H9 (cell line): ENCODE measurements at regions not wholly inside any gene's neighbourhood (a gene's known extent, or its start where the extent isn't known, plus 50 kb on each side); places are given as distances from the start of the nearest gene placed in this dataset.

Experiments used
- DNase-seq: peaks from one replicate; pipeline ENCODE4 v3.0.0-alpha.2; 2017
- H2AFZ ChIP-seq: one replicate; pipeline ENCODE4 v1.6.1; 2013; ENCODE audit warnings: mild to moderate bottlenecking, low read length, control low read depth, moderate library complexity
- H2AK5ac ChIP-seq: 2 replicates; pipeline ENCODE4 v1.6.1; 2013; ENCODE audit warnings: low read length, control low read depth, mixed read lengths; ENCODE audit not compliant: insufficient read length
- H2BK120ac ChIP-seq: one replicate; pipeline ENCODE4 v1.6.1; 2013; ENCODE audit warnings: low read depth, mild to moderate bottlenecking, low read length, control low read depth, inconsistent platforms; ENCODE audit not compliant: poor library complexity, severe bottlenecking
- H2BK12ac ChIP-seq: 2 replicates; pipeline ENCODE4 v1.6.1; 2013; ENCODE audit warnings: low read length, control low read depth, mixed read lengths, low read depth; ENCODE audit not compliant: insufficient read length
- H2BK15ac ChIP-seq: 2 replicates; pipeline ENCODE4 v1.6.1; 2013; ENCODE audit warnings: low read depth, low read length, control low read depth
- H2BK20ac ChIP-seq: one replicate; pipeline ENCODE4 v1.6.1; 2013; ENCODE audit warnings: low read depth, mild to moderate bottlenecking, low read length, control low read depth, inconsistent platforms; ENCODE audit not compliant: poor library complexity, severe bottlenecking
- H2BK5ac ChIP-seq: 2 replicates; pipeline ENCODE4 v1.6.1; 2013; ENCODE audit warnings: low read length, control low read depth, mixed read lengths; ENCODE audit not compliant: insufficient read length
- H3K14ac ChIP-seq: 2 replicates; pipeline ENCODE4 v1.6.1; 2013; ENCODE audit warnings: low read length, control low read depth; ENCODE audit not compliant: insufficient read depth
- H3K18ac ChIP-seq: 2 replicates; pipeline ENCODE4 v1.6.1; 2013; ENCODE audit warnings: low read depth, mild to moderate bottlenecking, mixed read lengths, low read length, control low read depth; ENCODE audit not compliant: insufficient read length
- H3K23ac ChIP-seq: 2 replicates; pipeline ENCODE4 v1.6.1; 2013; ENCODE audit warnings: low read length, control low read depth, mixed read lengths, low read depth; ENCODE audit not compliant: insufficient read length
- H3K23me2 ChIP-seq: 2 replicates; pipeline ENCODE4 v1.6.1; 2013; ENCODE audit warnings: low read depth, mild to moderate bottlenecking, mixed read lengths, low read length, control low read depth; ENCODE audit not compliant: insufficient read length, poor library complexity, severe bottlenecking
- H3K27ac ChIP-seq: 2 replicates; pipeline ENCODE4 v1.5.1; 2013; ENCODE audit warnings: low read length, control low read depth, mixed read lengths, low read depth; ENCODE audit not compliant: insufficient read length
- H3K27me3 ChIP-seq: 2 replicates; pipeline ENCODE4 v1.6.1; 2013; ENCODE audit warnings: low read length, control low read depth, inconsistent platforms; ENCODE audit not compliant: insufficient read depth
- H3K4ac ChIP-seq: 2 replicates; pipeline ENCODE4 v1.6.1; 2013; ENCODE audit warnings: low read depth, mild to moderate bottlenecking, control low read depth, inconsistent platforms, low read length, moderate library complexity
- H3K4me1 ChIP-seq: 2 replicates; pipeline ENCODE4 v1.6.1; 2013; ENCODE audit warnings: low read length, control low read depth, inconsistent platforms; ENCODE audit not compliant: insufficient read depth
- H3K4me2 ChIP-seq: 2 replicates; pipeline ENCODE4 v1.6.1; 2013; ENCODE audit warnings: low read length, control low read depth, mixed read lengths; ENCODE audit not compliant: insufficient read length, insufficient read depth
- H3K56ac ChIP-seq: 2 replicates; pipeline ENCODE4 v1.6.1; 2013; ENCODE audit warnings: low read depth, mild to moderate bottlenecking, mixed read lengths, low read length, control low read depth; ENCODE audit not compliant: insufficient read length
- H3K79me1 ChIP-seq: 2 replicates; pipeline ENCODE4 v1.6.1; 2013; ENCODE audit warnings: low read depth, mild to moderate bottlenecking, moderate library complexity, low read length, control low read depth, inconsistent platforms; ENCODE audit not compliant: insufficient read depth, poor library complexity, severe bottlenecking
- H3K79me2 ChIP-seq: 2 replicates; pipeline ENCODE4 v1.6.1; 2013; ENCODE audit warnings: low read length, control low read depth, inconsistent platforms; ENCODE audit not compliant: insufficient read depth
- H3K9ac ChIP-seq: 2 replicates; pipeline ENCODE4 v1.6.1; 2013; ENCODE audit warnings: low read length, control low read depth, mixed read lengths; ENCODE audit not compliant: insufficient read length; ENCODE audit errors: extremely low read depth
- H3K9me3 ChIP-seq: one replicate; pipeline ENCODE4 v1.6.1; 2013; ENCODE audit warnings: low read depth, low read length, inconsistent platforms; ENCODE audit not compliant: control insufficient read depth
- H3T11ph ChIP-seq: one replicate; pipeline ENCODE4 v1.6.1; 2013; ENCODE audit warnings: mild to moderate bottlenecking, low read length, control low read depth, inconsistent platforms
- H4K20me1 ChIP-seq: one replicate; pipeline ENCODE4 v1.6.1; 2013; ENCODE audit not compliant: control insufficient read depth, insufficient read length, insufficient read depth
- H4K5ac ChIP-seq: 2 replicates; pipeline ENCODE4 v1.6.1; 2013; ENCODE audit warnings: low read depth, mild to moderate bottlenecking, mixed read lengths, low read length, control low read depth; ENCODE audit not compliant: insufficient read length
- H4K8ac ChIP-seq: replicated peaks from 2 replicates; pipeline ENCODE4 v1.6.1; 2013; ENCODE audit warnings: low read length, control low read depth, mixed read lengths, low read depth; ENCODE audit not compliant: insufficient read length
- H4K91ac ChIP-seq: 2 replicates; pipeline ENCODE4 v1.6.1; 2013; ENCODE audit warnings: low read depth, mild to moderate bottlenecking, moderate library complexity, mixed read lengths, low read length, control low read depth; ENCODE audit not compliant: insufficient read length
- H3K27ac Mint-ChIP-seq, 3 experiments: 2 replicates in 2 of 3; 3 replicates in 1 of 3; pipeline ENCODE4 v1.8.0; 2020 to 2021; ENCODE audit warnings: mixed read lengths in 3 of 3, mild to moderate bottlenecking in 1 of 3, moderate library complexity in 1 of 3
- H3K27me3 Mint-ChIP-seq: 2 replicates; pipeline ENCODE4 v1.8.0; 2021; ENCODE audit warnings: low read depth, mild to moderate bottlenecking, moderate library complexity, mixed read lengths
- H3K36me3 Mint-ChIP-seq, 3 experiments: 2 replicates in 2 of 3; 3 replicates in 1 of 3; pipeline ENCODE4 v1.8.0; 2020 to 2021; ENCODE audit warnings: low read depth in 3 of 3, mixed read lengths in 3 of 3; ENCODE audit not compliant: insufficient read depth in 1 of 3
- H3K4me1 Mint-ChIP-seq, 2 experiments: 2 replicates each; pipeline ENCODE4 v1.8.0; 2020; ENCODE audit warnings: mixed read lengths in 2 of 2
- H3K4me3 Mint-ChIP-seq, 2 experiments: 2 replicates in 1 of 2; 3 replicates in 1 of 2; pipeline ENCODE4 v1.8.0; 2020 to 2021; ENCODE audit warnings: mild to moderate bottlenecking in 2 of 2, mixed read lengths in 2 of 2, moderate library complexity in 1 of 2
- H3K9me3 Mint-ChIP-seq, 2 experiments: 2 replicates in 1 of 2; 3 replicates in 1 of 2; pipeline ENCODE4 v1.8.0; 2020; ENCODE audit warnings: mild to moderate bottlenecking in 2 of 2, mixed read lengths in 2 of 2, moderate library complexity in 1 of 2
- WGBS: extraction: QIAGEN DNeasy Blood & Tissue Kit; methylation state at CpG from one replicate; pipeline ENCODE4 v1.1.7; 2013; ENCODE audit warnings: missing lambda C conversion rate, low lambda C conversion rate, mixed read lengths; ENCODE audit not compliant: insufficient read length; ENCODE audit errors: extremely low coverage; 5-methylcytosine and 5-hydroxymethylcytosine counted together
- TF ChIP-seq, protein P1 (sequence below): fragments of 200-600 bp; sonication (generic); conservative IDR thresholded peaks from 3 replicates; pipeline ENCODE4 v1.8.0; 2021; ENCODE audit warnings: antibody characterized with exemption, mild to moderate bottlenecking

GRCh38 chr22:48748113-48748859 is 1079.4 kb downstream of the BRD1 start:
- Mint-ChIP-seq H3K4me1 (peaks cover 0 to 4% of the 10 kb centered on the region in 2 experiments; a peak in 1 of 4 replicates), H3K9me3 (no peaks in the 10 kb centered on the region), H3K27ac (peak overlapping the region in 1 of 3 experiments; percentile 39; a peak in 1 of 7 replicates), H3K36me3 (no peaks in the 10 kb centered on the region), H3K27me3 (no peaks in the 10 kb centered on the region), H3K4me3 (no peak overlapping the region)
- no CpG with 5 or more reads among the region's 20 CpGs for WGBS
- H3K27me3 ChIP-seq, result no peaks in the 10 kb centered on the region
- H3K27ac ChIP-seq, result no peak overlapping the region
- no peak overlapping the region for H4K5ac ChIP-seq
- H3K9me3 ChIP-seq, result no peaks in the 10 kb centered on the region
- no peak overlapping the region for H4K91ac ChIP-seq
- no peaks in the 10 kb centered on the region for H3K23me2 ChIP-seq
- TF ChIP-seq, protein P1, sequence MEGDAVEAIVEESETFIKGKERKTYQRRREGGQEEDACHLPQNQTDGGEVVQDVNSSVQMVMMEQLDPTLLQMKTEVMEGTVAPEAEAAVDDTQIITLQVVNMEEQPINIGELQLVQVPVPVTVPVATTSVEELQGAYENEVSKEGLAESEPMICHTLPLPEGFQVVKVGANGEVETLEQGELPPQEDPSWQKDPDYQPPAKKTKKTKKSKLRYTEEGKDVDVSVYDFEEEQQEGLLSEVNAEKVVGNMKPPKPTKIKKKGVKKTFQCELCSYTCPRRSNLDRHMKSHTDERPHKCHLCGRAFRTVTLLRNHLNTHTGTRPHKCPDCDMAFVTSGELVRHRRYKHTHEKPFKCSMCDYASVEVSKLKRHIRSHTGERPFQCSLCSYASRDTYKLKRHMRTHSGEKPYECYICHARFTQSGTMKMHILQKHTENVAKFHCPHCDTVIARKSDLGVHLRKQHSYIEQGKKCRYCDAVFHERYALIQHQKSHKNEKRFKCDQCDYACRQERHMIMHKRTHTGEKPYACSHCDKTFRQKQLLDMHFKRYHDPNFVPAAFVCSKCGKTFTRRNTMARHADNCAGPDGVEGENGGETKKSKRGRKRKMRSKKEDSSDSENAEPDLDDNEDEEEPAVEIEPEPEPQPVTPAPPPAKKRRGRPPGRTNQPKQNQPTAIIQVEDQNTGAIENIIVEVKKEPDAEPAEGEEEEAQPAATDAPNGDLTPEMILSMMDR, result no peak
- H3K79me1 ChIP-seq, result no peaks in the 10 kb centered on the region
- no peak overlapping the region for H3K23ac ChIP-seq
- no peak overlapping the region for H3K4ac ChIP-seq
- H4K8ac ChIP-seq, result no peak overlapping the region
- H3K14ac ChIP-seq, result no peak overlapping the region
- H2BK5ac ChIP-seq, result no peak overlapping the region
- no peak overlapping the region for H2BK12ac ChIP-seq
- no peak overlapping the region for H2AK5ac ChIP-seq
- peak; percentile 24 for DNase-seq
- H3K18ac ChIP-seq, result no peak overlapping the region
- no peaks in the 10 kb centered on the region for H3K4me1 ChIP-seq
- no peak overlapping the region for H3K56ac ChIP-seq
- no peak overlapping the region for H3T11ph ChIP-seq
- no peak overlapping the region for H3K9ac ChIP-seq
- H4K20me1 ChIP-seq, result no peaks in the 10 kb centered on the region
- H3K79me2 ChIP-seq, result no peaks in the 10 kb centered on the region
- H2BK20ac ChIP-seq, result no peak overlapping the region
- no peak overlapping the region for H2BK15ac ChIP-seq
- no peak overlapping the region for H2BK120ac ChIP-seq
- H3K4me2 ChIP-seq, result no peak overlapping the region
- H2AFZ ChIP-seq, result no peak overlapping the region
